NCI-H1694 (cell line): ENCODE measurements at regions not wholly inside any gene's neighbourhood (a gene's known extent, or its start where the extent isn't known, plus 50 kb on each side); places are given as distances from the start of the nearest gene placed in this dataset.
"Not testable (repeated sequence)": the region's sequence is repeated elsewhere in the genome, so short reads cannot be mapped to it uniquely, and the experiment has no call there.

Experiments used
- DNase-seq: peaks from one replicate; lab custom pipeline; 2025; lab: John Stamatoyannopoulos, UW

- DNase-seq, result no peak
Measured at GRCh38 chr3:181920409-181920808, 208.7 kb downstream of the SOX2 start.

- no peak for DNase-seq
Measured at GRCh38 chr3:181921220-181921619, 209.5 kb downstream of the SOX2 start.

GRCh38 chr3:181925841-181926240 is 214.1 kb downstream of the SOX2 start:
- not testable (repeated sequence) for DNase-seq

GRCh38 chr3:181929501-181929900 is 217.8 kb downstream of the SOX2 start:
- no peak for DNase-seq

GRCh38 chr3:181930105-181930504 is 218.4 kb downstream of the SOX2 start:
- DNase-seq, result no peak

GRCh38 chr3:181932039-181932438 is 220.3 kb downstream of the SOX2 start:
- DNase-seq, result no peak

- no peak for DNase-seq
Measured at GRCh38 chr3:181933052-181933618, 221.4 kb downstream of the SOX2 start.

GRCh38 chr3:181935915-181936314 is 224.2 kb downstream of the SOX2 start:
- no peak for DNase-seq

- no peak for DNase-seq
Measured at GRCh38 chr3:181936774-181937173, 225.0 kb downstream of the SOX2 start.

- not testable (repeated sequence) for DNase-seq
Measured at GRCh38 chr3:181938580-181938979, 226.9 kb downstream of the SOX2 start.

- no peak for DNase-seq
Measured at GRCh38 chr3:181940703-181941102, 229.0 kb downstream of the SOX2 start.

- DNase-seq, result no peak
Measured at GRCh38 chr3:181941250-181941649, 229.5 kb downstream of the SOX2 start.

GRCh38 chr3:181943285-181943684 is 231.6 kb downstream of the SOX2 start:
- no peak for DNase-seq

GRCh38 chr3:181947606-181948005 is 235.9 kb downstream of the SOX2 start:
- no peak for DNase-seq

GRCh38 chr3:181948286-181948685 is 236.6 kb downstream of the SOX2 start:
- DNase-seq, result peak; percentile 5

GRCh38 chr3:181952221-181952620 is 240.5 kb downstream of the SOX2 start:
- DNase-seq, result no peak

- no peak for DNase-seq
Measured at GRCh38 chr3:181952929-181953328, 241.2 kb downstream of the SOX2 start.

- no peak for DNase-seq
Measured at GRCh38 chr3:181955566-181955965, 243.8 kb downstream of the SOX2 start.

GRCh38 chr3:181956122-181956521 is 244.4 kb downstream of the SOX2 start:
- DNase-seq, result no peak

- DNase-seq, result no peak
Measured at GRCh38 chr3:181966393-181966792, 254.7 kb downstream of the SOX2 start.

- DNase-seq, result no peak
Measured at GRCh38 chr3:181969925-181970324, 258.2 kb downstream of the SOX2 start.

GRCh38 chr3:181971424-181971823 is 259.7 kb downstream of the SOX2 start:
- DNase-seq, result no peak

- DNase-seq, result no peak
Measured at GRCh38 chr3:181974198-181974597, 262.5 kb downstream of the SOX2 start.

GRCh38 chr3:181976526-181976925 is 264.8 kb downstream of the SOX2 start:
- DNase-seq, result no peak

- DNase-seq, result no peak
Measured at GRCh38 chr3:181985386-181985785, 273.7 kb downstream of the SOX2 start.
